ENCODE measurements at regions not wholly inside any gene's neighbourhood (a gene's known extent, or its start where the extent isn't known, plus 50 kb on each side); places are given as distances from the start of the nearest gene placed in this dataset.

- no peak for TF ChIP-seq CTCF (IDR thresholded peaks at IDR 0.05; ENCODE audit: low read depth, low read length)
- TF ChIP-seq EZH2phosphoT487 (IDR thresholded peaks at IDR 0.05; ENCODE audit: low read depth), result no peak
These were observed 50.2 kb upstream of the PODXL start for GRCh38 chr7:131606346-131607290.

All from OCI-LY3 (cell line).